ENCODE measurements at regions not wholly inside any gene's neighbourhood (a gene's known extent, or its start where the extent isn't known, plus 50 kb on each side); places are given as distances from the start of the nearest gene placed in this dataset.
A peak's percentile ranks its signal among the peaks of the same experiment; 100 is the strongest.
"Not testable (repeated sequence)": the region's sequence is repeated elsewhere in the genome, so short reads cannot be mapped to it uniquely, and the experiment has no call there.

DNA sequence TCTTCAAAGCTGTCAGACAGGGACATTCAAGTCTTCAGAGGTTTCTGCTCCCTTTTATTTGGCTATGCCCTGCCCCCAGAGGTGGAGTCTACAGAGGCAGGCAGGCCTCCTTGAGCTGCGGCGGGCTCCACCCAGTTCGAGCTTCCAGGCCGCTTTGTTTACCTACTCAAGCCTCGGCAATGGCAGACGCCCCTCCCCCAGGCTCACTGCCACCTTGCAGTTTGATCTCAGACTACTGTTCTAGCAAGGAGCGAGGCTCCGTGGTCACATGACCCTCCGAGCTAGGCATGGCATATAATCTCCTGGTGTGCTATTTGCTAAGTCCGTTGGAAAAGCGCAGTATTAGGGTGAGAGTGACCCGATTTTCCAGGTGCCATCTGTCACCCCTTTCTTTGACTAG is 462.6 kb upstream of the HS3ST5 start:
- peak; percentile 44; the same call in 1 of the 2 replicates for TF ChIP-seq USF2 (CRISPR knock-in tag; IDR thresholded peaks at IDR 0.05)
- H3K27ac Mint-ChIP-seq; H3K4me1 Mint-ChIP-seq; H3K27me3 Mint-ChIP-seq (ENCODE audit: low read depth); DNase-seq (ENCODE audit: low spot score); H3K4me3 Mint-ChIP-seq; CTCF ChIA-PET; POLR2A ChIA-PET; ATAC-seq: not testable (repeated sequence)
- Mint-ChIP-seq H3K9me3 (peaks cover 33% of the 10 kb centered on the region), H3K36me3 (peaks cover 20% of the 10 kb centered on the region)

DNA sequence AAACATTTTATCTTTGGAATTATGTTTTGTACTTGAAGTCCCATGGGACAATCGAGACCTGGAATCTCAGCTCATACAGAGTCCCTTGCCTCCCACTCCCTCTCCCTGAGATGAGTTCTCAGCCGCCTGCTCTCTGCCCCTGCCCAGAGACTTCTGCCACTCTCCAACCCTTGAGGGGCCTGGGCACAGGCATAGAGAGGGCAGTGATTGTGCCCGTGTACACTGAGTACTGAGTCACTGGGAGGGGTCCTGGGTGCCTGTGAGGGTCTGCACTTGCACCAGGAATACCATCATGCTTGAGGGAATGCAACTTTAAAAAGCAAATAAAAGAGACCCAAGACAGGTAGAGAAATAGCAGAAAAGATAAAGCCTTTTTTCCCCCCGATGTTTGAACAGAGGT is 453.8 kb upstream of the HS3ST5 start:
- Mint-ChIP-seq H3K27me3 (ENCODE audit: low read depth) (no peaks in the 10 kb centered on the region), H3K4me3 (no peak overlapping the region), H3K9me3 (no peaks in the 10 kb centered on the region), H3K36me3 (no peaks in the 10 kb centered on the region), H3K4me1 (no peaks in the 10 kb centered on the region), H3K27ac (no peak overlapping the region)
- ATAC-seq (no peak), DNase-seq (ENCODE audit: low spot score) (no peak)
- POLR2A ChIA-PET: no interaction called here
- TF ChIP-seq ESRRA (CRISPR knock-in tag; IDR thresholded peaks at IDR 0.05; ENCODE audit: borderline replicate concordance): no peak
- no peak for TF ChIP-seq TEAD4 (CRISPR knock-in tag; IDR thresholded peaks at IDR 0.05)
- no peak for TF ChIP-seq ERG (CRISPR knock-in tag; IDR thresholded peaks at IDR 0.05)
- TF ChIP-seq SOX15 (CRISPR knock-in tag; IDR thresholded peaks at IDR 0.05): no peak
- TF ChIP-seq, protein P1, sequence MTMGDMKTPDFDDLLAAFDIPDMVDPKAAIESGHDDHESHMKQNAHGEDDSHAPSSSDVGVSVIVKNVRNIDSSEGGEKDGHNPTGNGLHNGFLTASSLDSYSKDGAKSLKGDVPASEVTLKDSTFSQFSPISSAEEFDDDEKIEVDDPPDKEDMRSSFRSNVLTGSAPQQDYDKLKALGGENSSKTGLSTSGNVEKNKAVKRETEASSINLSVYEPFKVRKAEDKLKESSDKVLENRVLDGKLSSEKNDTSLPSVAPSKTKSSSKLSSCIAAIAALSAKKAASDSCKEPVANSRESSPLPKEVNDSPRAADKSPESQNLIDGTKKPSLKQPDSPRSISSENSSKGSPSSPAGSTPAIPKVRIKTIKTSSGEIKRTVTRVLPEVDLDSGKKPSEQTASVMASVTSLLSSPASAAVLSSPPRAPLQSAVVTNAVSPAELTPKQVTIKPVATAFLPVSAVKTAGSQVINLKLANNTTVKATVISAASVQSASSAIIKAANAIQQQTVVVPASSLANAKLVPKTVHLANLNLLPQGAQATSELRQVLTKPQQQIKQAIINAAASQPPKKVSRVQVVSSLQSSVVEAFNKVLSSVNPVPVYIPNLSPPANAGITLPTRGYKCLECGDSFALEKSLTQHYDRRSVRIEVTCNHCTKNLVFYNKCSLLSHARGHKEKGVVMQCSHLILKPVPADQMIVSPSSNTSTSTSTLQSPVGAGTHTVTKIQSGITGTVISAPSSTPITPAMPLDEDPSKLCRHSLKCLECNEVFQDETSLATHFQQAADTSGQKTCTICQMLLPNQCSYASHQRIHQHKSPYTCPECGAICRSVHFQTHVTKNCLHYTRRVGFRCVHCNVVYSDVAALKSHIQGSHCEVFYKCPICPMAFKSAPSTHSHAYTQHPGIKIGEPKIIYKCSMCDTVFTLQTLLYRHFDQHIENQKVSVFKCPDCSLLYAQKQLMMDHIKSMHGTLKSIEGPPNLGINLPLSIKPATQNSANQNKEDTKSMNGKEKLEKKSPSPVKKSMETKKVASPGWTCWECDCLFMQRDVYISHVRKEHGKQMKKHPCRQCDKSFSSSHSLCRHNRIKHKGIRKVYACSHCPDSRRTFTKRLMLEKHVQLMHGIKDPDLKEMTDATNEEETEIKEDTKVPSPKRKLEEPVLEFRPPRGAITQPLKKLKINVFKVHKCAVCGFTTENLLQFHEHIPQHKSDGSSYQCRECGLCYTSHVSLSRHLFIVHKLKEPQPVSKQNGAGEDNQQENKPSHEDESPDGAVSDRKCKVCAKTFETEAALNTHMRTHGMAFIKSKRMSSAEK (CRISPR knock-in tag; IDR thresholded peaks at IDR 0.05; ENCODE audit: borderline replicate concordance): no peak
- TF ChIP-seq NFE2L1 (CRISPR knock-in tag; IDR thresholded peaks at IDR 0.05): no peak
- TF ChIP-seq, protein P2, sequence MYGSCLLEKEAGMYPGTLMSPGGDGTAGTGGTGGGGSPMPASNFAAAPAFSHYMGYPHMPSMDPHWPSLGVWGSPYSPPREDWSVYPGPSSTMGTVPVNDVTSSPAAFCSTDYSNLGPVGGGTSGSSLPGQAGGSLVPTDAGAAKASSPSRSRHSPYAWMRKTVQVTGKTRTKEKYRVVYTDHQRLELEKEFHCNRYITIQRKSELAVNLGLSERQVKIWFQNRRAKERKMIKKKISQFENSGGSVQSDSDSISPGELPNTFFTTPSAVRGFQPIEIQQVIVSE (CRISPR knock-in tag; IDR thresholded peaks at IDR 0.05; ENCODE audit: borderline replicate concordance): no peak
- no peak for TF ChIP-seq CREM (CRISPR knock-in tag; IDR thresholded peaks at IDR 0.05)
- TF ChIP-seq, protein P3, sequence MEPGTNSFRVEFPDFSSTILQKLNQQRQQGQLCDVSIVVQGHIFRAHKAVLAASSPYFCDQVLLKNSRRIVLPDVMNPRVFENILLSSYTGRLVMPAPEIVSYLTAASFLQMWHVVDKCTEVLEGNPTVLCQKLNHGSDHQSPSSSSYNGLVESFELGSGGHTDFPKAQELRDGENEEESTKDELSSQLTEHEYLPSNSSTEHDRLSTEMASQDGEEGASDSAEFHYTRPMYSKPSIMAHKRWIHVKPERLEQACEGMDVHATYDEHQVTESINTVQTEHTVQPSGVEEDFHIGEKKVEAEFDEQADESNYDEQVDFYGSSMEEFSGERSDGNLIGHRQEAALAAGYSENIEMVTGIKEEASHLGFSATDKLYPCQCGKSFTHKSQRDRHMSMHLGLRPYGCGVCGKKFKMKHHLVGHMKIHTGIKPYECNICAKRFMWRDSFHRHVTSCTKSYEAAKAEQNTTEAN (CRISPR knock-in tag; IDR thresholded peaks at IDR 0.05): no peak
- no peak for TF ChIP-seq MXD4 (CRISPR knock-in tag; IDR thresholded peaks at IDR 0.05; ENCODE audit: borderline replicate concordance)
- no peak for TF ChIP-seq ZNF232 (CRISPR knock-in tag; IDR thresholded peaks at IDR 0.05)
- TF ChIP-seq ZBTB21 (CRISPR knock-in tag; IDR thresholded peaks at IDR 0.05; ENCODE audit: borderline replicate concordance): no peak
- no peak for TF ChIP-seq GTF2I (CRISPR knock-in tag; conservative IDR thresholded peaks at IDR 0.05)
- TF ChIP-seq, protein P4, sequence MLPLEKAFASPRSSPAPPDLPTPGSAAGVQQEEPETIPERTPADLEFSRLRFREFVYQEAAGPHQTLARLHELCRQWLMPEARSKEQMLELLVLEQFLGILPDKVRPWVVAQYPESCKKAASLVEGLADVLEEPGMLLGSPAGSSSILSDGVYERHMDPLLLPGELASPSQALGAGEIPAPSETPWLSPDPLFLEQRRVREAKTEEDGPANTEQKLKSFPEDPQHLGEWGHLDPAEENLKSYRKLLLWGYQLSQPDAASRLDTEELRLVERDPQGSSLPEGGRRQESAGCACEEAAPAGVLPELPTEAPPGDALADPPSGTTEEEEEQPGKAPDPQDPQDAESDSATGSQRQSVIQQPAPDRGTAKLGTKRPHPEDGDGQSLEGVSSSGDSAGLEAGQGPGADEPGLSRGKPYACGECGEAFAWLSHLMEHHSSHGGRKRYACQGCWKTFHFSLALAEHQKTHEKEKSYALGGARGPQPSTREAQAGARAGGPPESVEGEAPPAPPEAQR (CRISPR knock-in tag; IDR thresholded peaks at IDR 0.05): no peak
- TF ChIP-seq SMAD4 (CRISPR knock-in tag; IDR thresholded peaks at IDR 0.05): no peak
- no peak for TF ChIP-seq NR3C1 (CRISPR knock-in tag; conservative IDR thresholded peaks at IDR 0.05; ENCODE audit: low read depth)
- CTCF ChIA-PET: no interaction called here
